HG03565 (cell line): ENCODE measurements at regions not wholly inside any gene's neighbourhood (a gene's known extent, or its start where the extent isn't known, plus 50 kb on each side); places are given as distances from the start of the nearest gene placed in this dataset.
"Not testable (repeated sequence)": the region's sequence is repeated elsewhere in the genome, so short reads cannot be mapped to it uniquely, and the experiment has no call there.

Experiments used
- ATAC-seq: cut with Tn5 transposase; IDR thresholded peaks from one replicate; pipeline ENCODE4 v1.9.1; 2021; ENCODE audit warnings: mild to moderate bottlenecking, moderate library complexity; ENCODE audit not compliant: unreplicated experiment

DNA sequence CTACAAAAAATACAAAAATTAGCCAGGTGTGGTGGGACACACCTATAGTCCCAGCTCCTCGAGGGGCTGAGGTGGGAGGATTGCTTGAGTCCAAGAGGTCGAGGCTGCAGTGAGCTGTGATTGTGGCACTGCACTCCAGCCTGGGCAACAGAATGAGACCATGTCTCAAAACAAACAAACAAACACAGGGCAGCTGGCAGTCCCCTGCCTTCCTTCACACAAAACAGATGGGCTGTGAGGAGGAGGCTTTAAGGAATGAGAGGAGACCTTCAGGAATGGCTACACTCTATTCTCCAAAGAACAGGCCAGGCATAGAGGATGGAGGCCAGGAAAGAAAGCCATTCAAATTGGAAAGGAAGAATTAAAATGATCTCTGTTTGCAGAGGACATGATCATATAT, 65.6 kb upstream of the MAML3 start:
- ATAC-seq, result no peak

DNA sequence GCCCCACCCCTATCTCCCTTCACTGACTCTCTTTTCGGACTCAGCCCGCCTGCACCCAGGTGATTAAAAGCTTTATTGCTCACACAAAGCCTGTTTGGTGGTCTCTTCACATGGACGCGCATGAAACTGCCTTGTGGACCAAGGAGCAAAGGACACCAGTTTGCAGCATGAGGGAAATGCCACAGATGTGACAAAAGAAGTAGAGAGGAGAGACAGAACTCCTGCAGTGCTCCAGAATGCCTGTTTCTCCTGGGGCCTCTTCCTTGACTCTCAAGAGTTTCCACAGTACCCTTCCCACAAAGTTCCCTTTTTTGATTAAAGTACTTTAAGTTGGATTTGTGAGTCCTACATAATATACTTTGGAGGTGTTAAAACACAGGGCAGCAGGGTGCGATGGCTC, 65.1 kb upstream of the MAML3 start:
- ATAC-seq, result not testable (repeated sequence)

DNA sequence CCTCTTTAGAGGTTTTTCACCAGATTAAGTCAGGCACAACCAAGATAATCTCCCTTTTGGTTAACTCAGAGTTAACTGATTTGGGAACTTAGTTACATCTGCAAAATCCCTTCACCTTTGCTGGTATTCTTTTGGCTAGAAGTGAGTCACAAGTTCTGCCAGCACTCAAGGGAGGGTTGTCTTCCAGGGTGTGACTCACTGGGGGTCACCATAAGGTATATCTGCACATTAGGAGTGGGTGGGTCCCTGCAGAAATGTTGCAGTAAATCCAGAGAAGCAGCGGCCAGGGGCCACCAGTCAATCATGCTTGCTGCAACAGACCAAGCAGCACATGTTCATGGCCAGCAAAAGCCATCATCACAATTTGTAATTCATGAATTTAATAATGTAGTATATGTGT, 59.8 kb upstream of the MAML3 start:
- no peak for ATAC-seq

DNA sequence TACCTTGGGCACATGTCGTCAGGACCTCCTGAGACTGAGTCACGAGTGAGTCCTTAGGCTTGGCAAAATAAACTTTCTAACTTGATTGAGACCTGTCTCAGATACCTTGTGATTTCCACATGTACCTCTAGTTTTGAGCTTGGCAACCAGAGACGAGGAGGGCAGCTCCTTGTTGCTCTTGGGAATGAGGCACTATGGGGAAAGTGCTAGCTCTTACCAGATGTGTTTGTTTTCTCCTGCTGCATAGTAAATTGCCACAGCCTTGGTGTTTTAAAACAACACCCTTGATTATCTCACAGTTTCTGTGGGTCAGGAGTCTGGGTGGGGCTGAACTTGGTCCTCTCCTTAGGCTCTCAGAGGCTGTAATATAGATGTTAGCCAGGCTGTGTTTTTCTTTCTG, 59.1 kb upstream of the MAML3 start:
- ATAC-seq, result no peak

DNA sequence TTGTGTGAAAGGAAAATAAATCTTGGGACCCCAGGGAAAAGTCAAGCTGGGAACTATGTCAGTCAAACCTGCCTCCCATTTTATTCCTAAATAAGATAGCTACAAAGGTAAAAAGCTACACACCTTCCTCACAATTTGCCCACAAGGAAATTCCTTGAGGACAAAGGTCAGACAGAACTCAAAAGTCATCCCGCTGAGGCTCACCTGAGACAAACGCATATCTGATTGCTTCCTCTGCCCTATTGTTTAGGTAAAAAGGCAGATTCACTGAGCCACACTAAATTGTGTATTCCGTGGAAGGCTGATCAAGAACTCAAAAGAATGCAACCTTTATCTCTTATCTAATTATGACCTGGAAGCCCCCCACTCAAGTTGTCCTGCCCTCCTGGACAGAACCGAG, 58.7 kb upstream of the MAML3 start:
- ATAC-seq, result no peak

DNA sequence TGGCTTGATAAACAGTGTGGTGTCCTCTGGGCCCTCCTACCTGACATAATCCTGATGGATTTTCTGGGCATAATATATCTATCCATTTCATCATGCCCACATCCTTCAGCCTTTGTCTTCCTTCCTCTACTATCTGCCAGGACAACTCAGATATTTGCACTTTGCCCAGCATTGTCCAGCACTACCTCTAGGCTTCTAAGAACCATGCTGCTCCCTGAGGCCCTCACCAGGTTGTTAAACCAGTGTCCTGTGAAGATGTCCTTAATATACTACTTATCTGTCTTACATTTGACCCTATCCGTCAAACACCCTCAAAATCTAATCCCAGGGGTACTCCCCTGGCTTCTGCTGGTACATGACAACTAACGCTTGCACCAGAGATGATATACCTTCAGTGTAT, 58.2 kb upstream of the MAML3 start:
- ATAC-seq, result no peak

DNA sequence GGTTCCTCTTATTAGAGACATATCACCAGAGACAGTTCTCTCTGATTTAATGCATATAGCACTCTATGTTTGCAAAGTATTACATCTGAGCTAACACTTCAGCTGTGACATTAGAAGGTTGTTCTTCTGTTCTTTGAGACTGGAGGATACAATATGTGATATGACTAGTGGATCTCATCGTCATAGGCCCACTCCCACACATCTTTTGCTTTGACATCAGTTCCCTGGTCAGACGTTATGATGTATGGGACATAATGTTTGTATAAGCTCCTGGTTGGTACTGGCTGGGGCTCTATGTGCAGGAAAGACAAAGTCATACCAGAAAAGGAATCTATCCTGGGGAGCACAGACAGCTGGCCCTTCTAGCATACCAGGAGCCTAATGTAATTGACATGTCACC, 57.7 kb upstream of the MAML3 start:
- no peak for ATAC-seq

DNA sequence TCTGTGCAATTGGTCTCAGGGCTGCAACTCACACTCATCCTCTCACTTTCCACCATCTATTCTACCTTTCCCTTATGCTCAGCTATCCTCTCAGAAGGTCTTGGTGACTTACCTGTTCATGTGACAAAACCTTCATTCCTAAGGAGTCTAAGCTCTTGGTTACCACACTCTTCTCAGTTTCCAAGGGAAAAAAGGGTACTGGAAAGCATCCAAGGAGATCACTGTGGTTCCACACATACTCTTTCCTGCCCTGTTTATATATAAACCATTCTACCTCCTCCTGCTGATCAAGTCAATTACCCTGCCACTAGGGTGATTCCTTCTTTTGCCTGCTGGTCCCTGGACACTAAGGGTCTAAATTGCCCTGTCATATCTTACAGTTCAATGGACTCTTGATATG, 57.2 kb upstream of the MAML3 start:
- no peak for ATAC-seq

DNA sequence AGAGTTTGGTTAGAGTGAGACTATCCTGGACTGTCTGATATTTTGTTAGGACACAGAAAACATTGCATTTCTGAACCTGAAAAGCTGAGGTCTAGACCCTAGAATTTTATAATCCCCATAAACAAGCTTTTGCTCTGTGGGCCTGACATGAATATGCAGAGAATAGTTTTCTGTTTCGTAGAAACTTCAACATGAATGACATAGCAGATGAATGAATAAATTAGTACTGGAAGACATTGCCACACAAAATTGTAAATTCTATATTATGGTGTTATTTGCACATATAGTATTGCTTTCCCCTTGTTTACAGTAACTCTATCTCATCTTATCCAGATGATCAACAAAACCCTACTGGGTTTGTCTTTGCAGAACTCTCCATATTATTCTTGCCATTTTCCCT, 54.9 kb upstream of the MAML3 start:
- ATAC-seq, result no peak
